Progenitor cell of endocrine pancreas (in vitro differentiated cells): ENCODE measurements at regions not wholly inside any gene's neighbourhood (a gene's known extent, or its start where the extent isn't known, plus 50 kb on each side); places are given as distances from the start of the nearest gene placed in this dataset.
"Not testable (repeated sequence)": the region's sequence is repeated elsewhere in the genome, so short reads cannot be mapped to it uniquely, and the experiment has no call there.

Experiments
- DNase-seq: peaks from one replicate; pipeline ENCODE4 v3.0.0; 2021; ENCODE audit warnings: low spot score; ENCODE audit not compliant: unreplicated experiment
- H3K27ac Mint-ChIP-seq: 2 replicates; pipeline ENCODE4 v1.8.0; 2021; ENCODE audit warnings: mild to moderate bottlenecking, moderate library complexity, mixed read lengths
- H3K27me3 Mint-ChIP-seq: 2 replicates; pipeline ENCODE4 v1.8.0; 2021; ENCODE audit warnings: mixed read lengths
- H3K36me3 Mint-ChIP-seq: 2 replicates; pipeline ENCODE4 v1.8.0; 2022; ENCODE audit warnings: mixed read lengths; ENCODE audit not compliant: insufficient read depth
- H3K4me1 Mint-ChIP-seq: 2 replicates; pipeline ENCODE4 v1.8.0; 2021; ENCODE audit warnings: low read depth, mixed read lengths
- H3K4me3 Mint-ChIP-seq: 2 replicates; pipeline ENCODE4 v1.8.0; 2021; ENCODE audit warnings: low read depth, mild to moderate bottlenecking, moderate library complexity, mixed read lengths
- H3K9me3 Mint-ChIP-seq: 2 replicates; pipeline ENCODE4 v1.8.0; 2021; ENCODE audit warnings: low read depth, mixed read lengths
- CTCF ChIP-seq: fragments of 200-600 bp; sonication (generic); IDR thresholded peaks from one replicate; pipeline ENCODE4 v1.5.0; 2021; ENCODE audit warnings: antibody characterized with exemption, mild to moderate bottlenecking; ENCODE audit not compliant: unreplicated experiment

GRCh38 chr7:89602984-89603383 lies 551.3 kb upstream of the STEAP1 start:
- DNase-seq = no peak
- H3K4me3 Mint-ChIP-seq = no peak overlapping the region
- peaks cover 18% of the 10 kb centered on the region for H3K9me3 Mint-ChIP-seq
- no peak for TF ChIP-seq CTCF
- peaks cover 6% of the 10 kb centered on the region for H3K27me3 Mint-ChIP-seq
- no peak overlapping the region for H3K27ac Mint-ChIP-seq
- peaks cover 2% of the 10 kb centered on the region for H3K36me3 Mint-ChIP-seq
- no peaks in the 10 kb centered on the region for H3K4me1 Mint-ChIP-seq

GRCh38 chr7:89605362-89605761 lies 548.9 kb upstream of the STEAP1 start:
- no peak for TF ChIP-seq CTCF
- Mint-ChIP-seq H3K9me3 (peaks cover 13% of the 10 kb centered on the region), H3K27ac (no peak overlapping the region), H3K27me3 (peaks cover 6% of the 10 kb centered on the region), H3K36me3 (peaks cover 2% of the 10 kb centered on the region), H3K4me1 (no peaks in the 10 kb centered on the region), H3K4me3 (no peak overlapping the region)
- DNase-seq = no peak

- H3K4me3 Mint-ChIP-seq = no peak overlapping the region
- no peak for DNase-seq
- H3K9me3 Mint-ChIP-seq = peaks cover 8% of the 10 kb centered on the region
- H3K36me3 Mint-ChIP-seq = no peaks in the 10 kb centered on the region
- H3K27ac Mint-ChIP-seq = no peak overlapping the region
- H3K27me3 Mint-ChIP-seq = peaks cover 6% of the 10 kb centered on the region
- no peak for TF ChIP-seq CTCF
- H3K4me1 Mint-ChIP-seq = no peaks in the 10 kb centered on the region
These were observed 547.8 kb upstream of the STEAP1 start for GRCh38 chr7:89606511-89606910.

GRCh38 chr7:89607792-89608191 lies 546.5 kb upstream of the STEAP1 start:
- no peaks in the 10 kb centered on the region for H3K4me1 Mint-ChIP-seq
- H3K4me3 Mint-ChIP-seq = no peak overlapping the region
- H3K9me3 Mint-ChIP-seq = peaks cover 3% of the 10 kb centered on the region
- H3K27me3 Mint-ChIP-seq = peaks cover 6% of the 10 kb centered on the region
- no peak overlapping the region for H3K27ac Mint-ChIP-seq
- no peak for TF ChIP-seq CTCF
- no peaks in the 10 kb centered on the region for H3K36me3 Mint-ChIP-seq
- DNase-seq = no peak

GRCh38 chr7:89616829-89617228 lies 537.4 kb upstream of the STEAP1 start:
- H3K27me3 Mint-ChIP-seq = peaks cover 11% of the 10 kb centered on the region
- H3K9me3 Mint-ChIP-seq, DNase-seq, H3K4me1 Mint-ChIP-seq, H3K4me3 Mint-ChIP-seq, H3K36me3 Mint-ChIP-seq, H3K27ac Mint-ChIP-seq: not testable (repeated sequence)

GRCh38 chr7:89618274-89618673 lies 536.0 kb upstream of the STEAP1 start:
- no peaks in the 10 kb centered on the region for H3K36me3 Mint-ChIP-seq
- peaks cover 3% of the 10 kb centered on the region for H3K9me3 Mint-ChIP-seq
- DNase-seq = no peak
- TF ChIP-seq CTCF = peak; percentile 38
- no peak overlapping the region for H3K4me3 Mint-ChIP-seq
- peaks cover 10% of the 10 kb centered on the region for H3K4me1 Mint-ChIP-seq
- H3K27ac Mint-ChIP-seq = no peak overlapping the region
- peaks cover 17% of the 10 kb centered on the region for H3K27me3 Mint-ChIP-seq
